Uterus (tissue), 3 donors: ENCODE measurements at regions not wholly inside any gene's neighbourhood (a gene's known extent, or its start where the extent isn't known, plus 50 kb on each side); places are given as distances from the start of the nearest gene placed in this dataset.

Experiments
- DNase-seq, 2 donors: peaks; one replicate each; pipeline ENCODE4 v3.0.0-alpha.2; 2019 to 2020
- H3K27ac ChIP-seq, 2 donors: fragments of 200-600 bp; sonication (generic); 1 replicate in 1 of 2; 2 replicates in 1 of 2; pipeline ENCODE4 v1.5.1; 2016 to 2018
- H3K27me3 ChIP-seq, 2 donors: fragments of 200-600 bp; sonication (generic); one replicate each; pipeline ENCODE4 v1.5.1; 2018 to 2019; ENCODE audit warnings: control low read depth in 1 of 2
- H3K36me3 ChIP-seq, 2 donors: fragments of 200-600 bp; sonication (generic); one replicate each; pipeline ENCODE4 v1.5.1; 2019; ENCODE audit warnings: control low read depth in 1 of 2
- H3K4me1 ChIP-seq, 2 donors: fragments of 200-600 bp; sonication (generic); one replicate each; pipeline ENCODE4 v1.5.1; 2018 to 2019; ENCODE audit warnings: control low read depth in 1 of 2
- H3K4me3 ChIP-seq, 2 donors: fragments of 200-600 bp; sonication (generic); 1 replicate in 1 of 2; 2 replicates in 1 of 2; pipeline ENCODE4 v1.5.1; 2018 to 2019; ENCODE audit warnings: mild to moderate bottlenecking in 1 of 2
- H3K9me3 ChIP-seq, 2 donors: fragments of 200-600 bp; sonication (generic); one replicate each; pipeline ENCODE4 v1.5.1; 2019; ENCODE audit warnings: control low read depth in 1 of 2
- POLR2A ChIP-seq, 2 donors: fragments of 450-650 bp; IDR thresholded peaks; one replicate each; pipeline ENCODE4 v1.6.1; 2016; ENCODE audit warnings: antibody characterized with exemption in 2 of 2, mild to moderate bottlenecking in 1 of 2, moderate library complexity in 1 of 2
- intact Hi-C: fragments of 100-400 bp; cut with DNase I; formaldehyde crosslinking; loops from one replicate; pipeline ENCODE4 v1.15.1; 2023; ENCODE audit warnings: low total_unique reads
- TF ChIP-seq, protein P1 (sequence below), 4 experiments: fragments of 200-600 bp in 2 of 4; fragments of 450-650 bp in 2 of 4; sonication (generic) in 2 of 4; IDR thresholded peaks; one replicate each; pipeline ENCODE4 v1.5.1; 2016 to 2019; ENCODE audit warnings: antibody characterized with exemption in 4 of 4, mild to moderate bottlenecking in 2 of 4, moderate library complexity in 1 of 4
- donor health status: DM: yes; HTN: yes; CAD: no.

DNA sequence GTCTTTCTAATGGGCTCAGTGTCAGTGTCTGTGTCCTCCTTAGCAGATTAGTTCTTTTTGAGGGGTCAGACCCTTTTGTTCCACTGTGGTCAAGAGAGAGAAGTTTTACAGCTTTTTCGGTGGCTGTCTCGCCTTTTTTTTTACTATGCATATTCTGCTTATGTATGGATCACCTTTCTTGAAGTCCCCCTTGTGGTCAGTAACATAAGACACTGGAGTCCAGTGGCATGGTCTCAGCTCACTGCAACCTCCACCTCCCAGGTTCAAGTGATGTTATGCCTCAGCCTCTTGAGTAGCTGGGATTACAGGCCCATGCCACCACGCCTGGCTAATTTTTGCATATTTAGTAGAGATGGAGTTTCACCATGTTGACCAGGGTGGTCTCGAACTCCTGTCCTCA is 54.0 kb upstream of the PGRMC2 start:
- intact Hi-C loops, result no loop called here
- H3K9me3 ChIP-seq, result no peaks in the 10 kb centered on the region

DNA sequence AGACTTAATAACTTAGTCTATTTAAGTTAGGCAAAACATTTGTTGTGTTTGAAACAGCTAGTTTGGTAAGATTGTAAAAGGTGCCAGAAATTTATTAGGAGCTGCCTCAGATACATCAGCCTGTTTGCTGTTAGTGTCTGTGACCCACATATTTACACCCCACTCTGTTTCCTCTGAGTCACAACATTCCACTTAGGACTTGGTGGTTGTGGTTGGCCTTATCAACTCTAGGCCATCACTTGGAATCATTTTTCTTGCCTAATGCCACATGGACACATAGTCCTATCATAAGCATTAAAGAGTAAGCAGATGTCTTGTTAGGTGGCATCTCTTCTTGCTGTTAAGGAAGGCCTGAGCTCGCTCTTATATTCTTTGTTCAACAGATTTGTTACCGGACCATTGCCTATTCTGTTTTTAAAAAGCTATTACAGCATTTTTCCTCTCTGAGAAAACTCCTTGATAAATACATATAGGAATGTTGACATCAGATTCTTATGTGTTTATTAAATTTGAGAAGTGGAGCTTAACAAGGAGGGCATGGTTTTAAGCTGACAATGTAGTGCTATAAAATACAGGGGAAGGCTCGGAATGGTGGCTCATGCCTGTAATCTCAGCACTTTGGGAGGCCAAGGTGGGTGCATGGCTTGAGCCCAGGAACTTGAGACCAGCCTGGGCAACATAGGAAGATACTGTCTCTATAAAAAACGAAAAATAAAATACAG is 51.2 kb upstream of the PGRMC2 start:
- H3K27ac ChIP-seq, result no peak overlapping the region
- H3K9me3 ChIP-seq, result no peaks in the 10 kb centered on the region
- DNase-seq, result no peak
- no peaks in the 10 kb centered on the region for H3K4me1 ChIP-seq
- H3K4me3 ChIP-seq, result no peak overlapping the region
- no peaks in the 10 kb centered on the region for H3K36me3 ChIP-seq
- intact Hi-C loops, result no loop called here
- H3K27me3 ChIP-seq, result no peaks in the 10 kb centered on the region
- TF ChIP-seq, protein P1, sequence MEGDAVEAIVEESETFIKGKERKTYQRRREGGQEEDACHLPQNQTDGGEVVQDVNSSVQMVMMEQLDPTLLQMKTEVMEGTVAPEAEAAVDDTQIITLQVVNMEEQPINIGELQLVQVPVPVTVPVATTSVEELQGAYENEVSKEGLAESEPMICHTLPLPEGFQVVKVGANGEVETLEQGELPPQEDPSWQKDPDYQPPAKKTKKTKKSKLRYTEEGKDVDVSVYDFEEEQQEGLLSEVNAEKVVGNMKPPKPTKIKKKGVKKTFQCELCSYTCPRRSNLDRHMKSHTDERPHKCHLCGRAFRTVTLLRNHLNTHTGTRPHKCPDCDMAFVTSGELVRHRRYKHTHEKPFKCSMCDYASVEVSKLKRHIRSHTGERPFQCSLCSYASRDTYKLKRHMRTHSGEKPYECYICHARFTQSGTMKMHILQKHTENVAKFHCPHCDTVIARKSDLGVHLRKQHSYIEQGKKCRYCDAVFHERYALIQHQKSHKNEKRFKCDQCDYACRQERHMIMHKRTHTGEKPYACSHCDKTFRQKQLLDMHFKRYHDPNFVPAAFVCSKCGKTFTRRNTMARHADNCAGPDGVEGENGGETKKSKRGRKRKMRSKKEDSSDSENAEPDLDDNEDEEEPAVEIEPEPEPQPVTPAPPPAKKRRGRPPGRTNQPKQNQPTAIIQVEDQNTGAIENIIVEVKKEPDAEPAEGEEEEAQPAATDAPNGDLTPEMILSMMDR (IDR thresholded peaks at IDR 0.05), result no peak
- no peak for TF ChIP-seq POLR2A (IDR thresholded peaks at IDR 0.05)

More for the DNA sequence above, 54.0 kb upstream of the PGRMC2 start:
- no peaks in the 10 kb centered on the region for H3K27me3 ChIP-seq
- no peaks in the 10 kb centered on the region for H3K36me3 ChIP-seq
- TF ChIP-seq, protein P1 (IDR thresholded peaks at IDR 0.05), result no peak
- TF ChIP-seq POLR2A (IDR thresholded peaks at IDR 0.05), result no peak
- DNase-seq, result no peak
- no peaks in the 10 kb centered on the region for H3K4me1 ChIP-seq
- no peak overlapping the region for H3K4me3 ChIP-seq
- no peak overlapping the region for H3K27ac ChIP-seq

DNA sequence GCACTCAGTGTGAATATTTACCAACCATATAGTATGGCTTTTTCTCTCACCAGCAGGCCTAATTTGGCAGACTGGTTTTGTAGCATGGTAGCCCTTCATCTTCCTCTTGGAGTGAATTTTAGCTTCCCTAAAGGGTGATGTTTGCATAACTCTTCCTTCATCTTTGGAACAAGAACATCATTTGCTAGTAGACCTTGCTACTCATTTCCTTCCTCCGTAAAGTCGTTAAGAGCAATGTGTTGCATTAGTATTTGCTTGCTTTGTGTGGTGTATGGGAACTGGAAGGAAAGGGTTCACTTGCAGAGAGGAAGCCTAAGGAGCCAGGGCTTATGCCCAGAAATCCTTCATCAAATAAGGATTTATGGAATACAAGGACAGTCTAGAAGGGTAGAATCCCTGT is 50.2 kb upstream of the PGRMC2 start:
- intact Hi-C loops, result no loop called here
- H3K27ac ChIP-seq, result no peak overlapping the region
- H3K36me3 ChIP-seq, result no peaks in the 10 kb centered on the region
- no peaks in the 10 kb centered on the region for H3K4me1 ChIP-seq
- no peak overlapping the region for H3K4me3 ChIP-seq
- H3K9me3 ChIP-seq, result no peaks in the 10 kb centered on the region
- no peak for TF ChIP-seq POLR2A (IDR thresholded peaks at IDR 0.05)
- TF ChIP-seq, protein P1 (IDR thresholded peaks at IDR 0.05), result no peak
- no peak for DNase-seq
- H3K27me3 ChIP-seq, result no peaks in the 10 kb centered on the region
